GM12892 (cell line): ENCODE measurements at regions not wholly inside any gene's neighbourhood (a gene's known extent, or its start where the extent isn't known, plus 50 kb on each side); places are given as distances from the start of the nearest gene placed in this dataset.

ENCODE experiments used
- POLR2A ChIP-seq: IDR thresholded peaks from 2 replicates; pipeline ENCODE4 v1.6.1; 2011; ENCODE audit warnings: low read depth, low read length, control low read depth
- TAF1 ChIP-seq: IDR thresholded peaks from 2 replicates; pipeline ENCODE4 v1.6.1; 2011; ENCODE audit warnings: low read depth, mild to moderate bottlenecking, control low read depth, low read length, borderline replicate concordance

DNA sequence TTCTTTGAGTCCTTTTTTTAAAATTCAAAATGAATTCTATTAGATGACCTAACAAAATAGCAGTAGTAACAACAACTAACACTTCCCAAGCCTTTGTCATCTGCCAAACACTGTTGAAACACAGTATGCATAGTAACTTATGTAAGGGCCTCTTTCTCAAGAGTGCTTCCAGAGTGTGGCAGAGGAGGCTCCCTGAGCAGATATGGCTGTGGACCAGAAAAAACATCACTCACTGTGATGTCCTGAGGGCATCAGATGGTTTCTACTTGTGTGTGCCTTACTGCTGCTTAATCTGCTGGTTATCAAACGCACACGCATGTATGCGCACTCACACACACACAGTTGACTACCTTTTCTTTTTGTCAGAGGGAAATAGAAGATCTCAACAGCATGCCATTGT, 110.8 kb downstream of the DLEU7 start:
- TF ChIP-seq POLR2A: no peak
- no peak for TF ChIP-seq TAF1
